ENCODE measurements at regions not wholly inside any gene's neighbourhood (a gene's known extent, or its start where the extent isn't known, plus 50 kb on each side); places are given as distances from the start of the nearest gene placed in this dataset.

DNA sequence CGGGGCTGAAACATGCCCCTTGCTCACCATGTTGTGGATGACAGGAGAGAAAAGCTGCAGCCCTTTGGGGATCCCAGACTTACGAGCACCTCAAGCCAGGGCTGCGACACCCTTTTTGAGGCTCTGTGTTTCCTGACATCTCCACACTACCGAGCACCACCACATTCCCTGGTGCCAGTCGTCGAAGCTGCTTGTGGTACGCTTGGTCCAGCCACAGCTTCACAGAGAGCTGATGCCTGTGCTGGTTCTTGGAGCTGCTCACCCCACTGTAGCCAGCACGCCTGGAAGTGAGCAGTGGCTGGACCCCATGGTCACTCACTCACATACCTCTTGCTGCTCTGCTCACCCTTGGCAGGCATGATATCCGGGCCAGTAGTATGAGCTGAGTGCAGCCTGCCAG, 367.5 kb downstream of the SLITRK6 start:
- TF ChIP-seq, protein P1, sequence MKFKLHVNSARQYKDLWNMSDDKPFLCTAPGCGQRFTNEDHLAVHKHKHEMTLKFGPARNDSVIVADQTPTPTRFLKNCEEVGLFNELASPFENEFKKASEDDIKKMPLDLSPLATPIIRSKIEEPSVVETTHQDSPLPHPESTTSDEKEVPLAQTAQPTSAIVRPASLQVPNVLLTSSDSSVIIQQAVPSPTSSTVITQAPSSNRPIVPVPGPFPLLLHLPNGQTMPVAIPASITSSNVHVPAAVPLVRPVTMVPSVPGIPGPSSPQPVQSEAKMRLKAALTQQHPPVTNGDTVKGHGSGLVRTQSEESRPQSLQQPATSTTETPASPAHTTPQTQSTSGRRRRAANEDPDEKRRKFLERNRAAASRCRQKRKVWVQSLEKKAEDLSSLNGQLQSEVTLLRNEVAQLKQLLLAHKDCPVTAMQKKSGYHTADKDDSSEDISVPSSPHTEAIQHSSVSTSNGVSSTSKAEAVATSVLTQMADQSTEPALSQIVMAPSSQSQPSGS (CRISPR knock-in tag; IDR thresholded peaks at IDR 0.05; ENCODE audit: borderline replicate concordance, low read depth) = no peak
- TF ChIP-seq, protein P2, sequence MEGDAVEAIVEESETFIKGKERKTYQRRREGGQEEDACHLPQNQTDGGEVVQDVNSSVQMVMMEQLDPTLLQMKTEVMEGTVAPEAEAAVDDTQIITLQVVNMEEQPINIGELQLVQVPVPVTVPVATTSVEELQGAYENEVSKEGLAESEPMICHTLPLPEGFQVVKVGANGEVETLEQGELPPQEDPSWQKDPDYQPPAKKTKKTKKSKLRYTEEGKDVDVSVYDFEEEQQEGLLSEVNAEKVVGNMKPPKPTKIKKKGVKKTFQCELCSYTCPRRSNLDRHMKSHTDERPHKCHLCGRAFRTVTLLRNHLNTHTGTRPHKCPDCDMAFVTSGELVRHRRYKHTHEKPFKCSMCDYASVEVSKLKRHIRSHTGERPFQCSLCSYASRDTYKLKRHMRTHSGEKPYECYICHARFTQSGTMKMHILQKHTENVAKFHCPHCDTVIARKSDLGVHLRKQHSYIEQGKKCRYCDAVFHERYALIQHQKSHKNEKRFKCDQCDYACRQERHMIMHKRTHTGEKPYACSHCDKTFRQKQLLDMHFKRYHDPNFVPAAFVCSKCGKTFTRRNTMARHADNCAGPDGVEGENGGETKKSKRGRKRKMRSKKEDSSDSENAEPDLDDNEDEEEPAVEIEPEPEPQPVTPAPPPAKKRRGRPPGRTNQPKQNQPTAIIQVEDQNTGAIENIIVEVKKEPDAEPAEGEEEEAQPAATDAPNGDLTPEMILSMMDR (IDR thresholded peaks at IDR 0.05) = no peak
- TF ChIP-seq TEAD4 (CRISPR knock-in tag; IDR thresholded peaks at IDR 0.05) (no peak), SP1 (CRISPR knock-in tag; conservative IDR thresholded peaks at IDR 0.05) (no peak), ZNF416 (CRISPR knock-in tag; IDR thresholded peaks at IDR 0.05) (no peak), TCF7 (CRISPR knock-in tag; IDR thresholded peaks at IDR 0.05; ENCODE audit: low read depth) (no peak), ZNF263 (CRISPR knock-in tag; IDR thresholded peaks at IDR 0.05; ENCODE audit: low read depth) (no peak)
- TF ChIP-seq, protein P3, sequence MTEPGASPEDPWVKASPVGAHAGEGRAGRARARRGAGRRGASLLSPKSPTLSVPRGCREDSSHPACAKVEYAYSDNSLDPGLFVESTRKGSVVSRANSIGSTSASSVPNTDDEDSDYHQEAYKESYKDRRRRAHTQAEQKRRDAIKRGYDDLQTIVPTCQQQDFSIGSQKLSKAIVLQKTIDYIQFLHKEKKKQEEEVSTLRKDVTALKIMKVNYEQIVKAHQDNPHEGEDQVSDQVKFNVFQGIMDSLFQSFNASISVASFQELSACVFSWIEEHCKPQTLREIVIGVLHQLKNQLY (CRISPR knock-in tag; IDR thresholded peaks at IDR 0.05) = no peak
- TF ChIP-seq, protein P4, sequence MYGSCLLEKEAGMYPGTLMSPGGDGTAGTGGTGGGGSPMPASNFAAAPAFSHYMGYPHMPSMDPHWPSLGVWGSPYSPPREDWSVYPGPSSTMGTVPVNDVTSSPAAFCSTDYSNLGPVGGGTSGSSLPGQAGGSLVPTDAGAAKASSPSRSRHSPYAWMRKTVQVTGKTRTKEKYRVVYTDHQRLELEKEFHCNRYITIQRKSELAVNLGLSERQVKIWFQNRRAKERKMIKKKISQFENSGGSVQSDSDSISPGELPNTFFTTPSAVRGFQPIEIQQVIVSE (CRISPR knock-in tag; IDR thresholded peaks at IDR 0.05; ENCODE audit: borderline replicate concordance) = no peak
